SH-SY5Y (cell line): ENCODE measurements at regions not wholly inside any gene's neighbourhood (a gene's known extent, or its start where the extent isn't known, plus 50 kb on each side); places are given as distances from the start of the nearest gene placed in this dataset.

Experiments used
- GATA2 ChIP-seq: IDR thresholded peaks from 2 replicates; pipeline ENCODE4 v1.6.1; 2011; ENCODE audit warnings: mild to moderate bottlenecking, low read depth, low read length
- GATA3 ChIP-seq: IDR thresholded peaks from 2 replicates; pipeline ENCODE4 v1.6.1; 2011; ENCODE audit warnings: low read depth, mild to moderate bottlenecking, low read length, moderate library complexity

- TF ChIP-seq GATA3 (no peak), GATA2 (no peak)
These were observed 335.3 kb upstream of the CHST9 start for GRCh38 chr18:27520401-27520800.
